ENCODE measurements at regions not wholly inside any gene's neighbourhood (a gene's known extent, or its start where the extent isn't known, plus 50 kb on each side); places are given as distances from the start of the nearest gene placed in this dataset.

- TF ChIP-seq, protein P1, sequence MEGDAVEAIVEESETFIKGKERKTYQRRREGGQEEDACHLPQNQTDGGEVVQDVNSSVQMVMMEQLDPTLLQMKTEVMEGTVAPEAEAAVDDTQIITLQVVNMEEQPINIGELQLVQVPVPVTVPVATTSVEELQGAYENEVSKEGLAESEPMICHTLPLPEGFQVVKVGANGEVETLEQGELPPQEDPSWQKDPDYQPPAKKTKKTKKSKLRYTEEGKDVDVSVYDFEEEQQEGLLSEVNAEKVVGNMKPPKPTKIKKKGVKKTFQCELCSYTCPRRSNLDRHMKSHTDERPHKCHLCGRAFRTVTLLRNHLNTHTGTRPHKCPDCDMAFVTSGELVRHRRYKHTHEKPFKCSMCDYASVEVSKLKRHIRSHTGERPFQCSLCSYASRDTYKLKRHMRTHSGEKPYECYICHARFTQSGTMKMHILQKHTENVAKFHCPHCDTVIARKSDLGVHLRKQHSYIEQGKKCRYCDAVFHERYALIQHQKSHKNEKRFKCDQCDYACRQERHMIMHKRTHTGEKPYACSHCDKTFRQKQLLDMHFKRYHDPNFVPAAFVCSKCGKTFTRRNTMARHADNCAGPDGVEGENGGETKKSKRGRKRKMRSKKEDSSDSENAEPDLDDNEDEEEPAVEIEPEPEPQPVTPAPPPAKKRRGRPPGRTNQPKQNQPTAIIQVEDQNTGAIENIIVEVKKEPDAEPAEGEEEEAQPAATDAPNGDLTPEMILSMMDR (IDR thresholded peaks at IDR 0.05): no peak
- no peaks in the 10 kb centered on the region for H3K27me3 ChIP-seq (replicated peaks; ENCODE audit: insufficient read depth)
- H3K27ac ChIP-seq: no peak overlapping the region
- no peak for ATAC-seq (ENCODE audit: insufficient number of reproducible peaks, low FRiP score, low read depth)
- H3K9me3 ChIP-seq: no peaks in the 10 kb centered on the region
- no peak for DNase-seq (ENCODE audit: low spot score)
- no peaks in the 10 kb centered on the region for H3K36me3 ChIP-seq
- H3K4me1 ChIP-seq (ENCODE audit: control insufficient read depth in 1 of 2, low read depth in 2 of 2): no peaks in the 10 kb centered on the region
- H3K4me3 ChIP-seq: no peak overlapping the region
Observed at GRCh38 chr2:34098256-34098655, 499.2 kb upstream of the FAM98A start.

DNA sequence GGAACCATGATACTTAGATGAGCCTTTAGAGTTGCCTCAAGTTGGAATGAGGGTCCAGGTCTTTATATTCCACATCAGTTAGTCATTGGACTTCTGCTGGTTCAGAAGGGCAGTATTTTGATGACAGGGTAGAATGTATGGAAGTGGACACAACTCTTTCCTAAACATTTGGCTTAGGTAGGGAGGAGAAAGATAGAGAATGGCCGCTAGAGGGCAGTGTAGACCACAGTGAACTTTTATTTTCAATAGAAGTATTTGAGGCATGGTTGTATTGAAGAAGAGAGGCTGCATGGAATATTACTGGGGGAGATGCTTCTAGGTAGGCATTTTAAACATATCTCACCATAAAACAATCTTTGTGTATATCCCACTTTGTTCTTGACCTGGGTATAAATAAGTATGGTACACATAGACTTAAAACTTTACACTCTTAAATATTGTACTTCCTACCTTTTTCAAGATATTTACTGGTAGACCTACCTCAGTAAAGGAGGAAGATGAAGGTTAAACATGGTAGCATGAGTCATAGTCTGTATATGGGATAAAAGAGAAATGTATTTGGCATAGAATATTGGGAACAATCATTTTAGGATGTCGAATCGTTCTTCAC lies 497.6 kb upstream of the FAM98A start:
- TF ChIP-seq, protein P1 (IDR thresholded peaks at IDR 0.05): peak; percentile 51
- Histone ChIP-seq H3K27ac (no peak overlapping the region), H3K36me3 (no peaks in the 10 kb centered on the region), H3K4me3 (no peak overlapping the region), H3K9me3 (no peaks in the 10 kb centered on the region), H3K4me1 (ENCODE audit: control insufficient read depth in 1 of 2, low read depth in 2 of 2) (no peaks in the 10 kb centered on the region), H3K27me3 (replicated peaks; ENCODE audit: insufficient read depth) (no peaks in the 10 kb centered on the region)
- ATAC-seq (ENCODE audit: insufficient number of reproducible peaks, low FRiP score, low read depth) (no peak), DNase-seq (ENCODE audit: low spot score) (no peak)

- ATAC-seq (ENCODE audit: insufficient number of reproducible peaks, low FRiP score, low read depth): no peak
- Histone ChIP-seq H3K27ac (no peak overlapping the region), H3K4me1 (ENCODE audit: control insufficient read depth in 1 of 2, low read depth in 2 of 2) (no peaks in the 10 kb centered on the region), H3K4me3 (no peak overlapping the region), H3K36me3 (no peaks in the 10 kb centered on the region), H3K9me3 (no peaks in the 10 kb centered on the region), H3K27me3 (replicated peaks; ENCODE audit: insufficient read depth) (no peaks in the 10 kb centered on the region)
- DNase-seq (ENCODE audit: low spot score): no peak
- TF ChIP-seq, protein P1 (IDR thresholded peaks at IDR 0.05): no peak
Observed at GRCh38 chr2:34093790-34094189, 494.7 kb upstream of the FAM98A start.

- H3K36me3 ChIP-seq: no peaks in the 10 kb centered on the region
Observed at GRCh38 chr2:34070196-34070595, 471.1 kb upstream of the FAM98A start.

GRCh38 chr2:34069604-34070003 lies 470.5 kb upstream of the FAM98A start:
- DNase-seq (ENCODE audit: low spot score) (no peak), ATAC-seq (ENCODE audit: insufficient number of reproducible peaks, low FRiP score, low read depth) (no peak)
- H3K27ac ChIP-seq: no peak overlapping the region
- no peaks in the 10 kb centered on the region for H3K27me3 ChIP-seq (replicated peaks; ENCODE audit: insufficient read depth)
- H3K4me1 ChIP-seq (ENCODE audit: control insufficient read depth in 1 of 2, low read depth in 2 of 2): no peaks in the 10 kb centered on the region
- no peak overlapping the region for H3K4me3 ChIP-seq
- no peaks in the 10 kb centered on the region for H3K36me3 ChIP-seq
- TF ChIP-seq, protein P1 (IDR thresholded peaks at IDR 0.05): no peak
- H3K9me3 ChIP-seq: no peaks in the 10 kb centered on the region

More at GRCh38 chr2:34070196-34070595, 471.1 kb upstream of the FAM98A start:
- Histone ChIP-seq H3K4me3 (no peak overlapping the region), H3K9me3 (no peaks in the 10 kb centered on the region), H3K27ac (no peak overlapping the region), H3K4me1 (ENCODE audit: control insufficient read depth in 1 of 2, low read depth in 2 of 2) (no peaks in the 10 kb centered on the region), H3K27me3 (replicated peaks; ENCODE audit: insufficient read depth) (no peaks in the 10 kb centered on the region)
- no peak for DNase-seq (ENCODE audit: low spot score)
- TF ChIP-seq, protein P1 (IDR thresholded peaks at IDR 0.05): no peak
- ATAC-seq (ENCODE audit: insufficient number of reproducible peaks, low FRiP score, low read depth): no peak
